Endothelial cell of umbilical vein (primary cell): ENCODE measurements at regions not wholly inside any gene's neighbourhood (a gene's known extent, or its start where the extent isn't known, plus 50 kb on each side); places are given as distances from the start of the nearest gene placed in this dataset.

Source experiments
- BruUV-seq: library from RNA; stranded (reverse); fragments of 400-500 nt; replicated peaks from 2 replicates; lab custom pipeline; 2021; lab: Mats Ljungman, UMichigan
- CTCF ChIA-PET: fragments of 300-600, 350-600 bp; sonication (Branson Sonifier 250); formaldehyde crosslinking; loops from one replicate; lab custom pipeline; 2021; ENCODE audit warnings: antibody characterized with exemption, inconsistent platforms; lab: Charles Lee
- POLR2A ChIA-PET: fragments of 300-600, 350-600 bp; sonication (Branson Sonifier 250); formaldehyde crosslinking; loops from one replicate; lab custom pipeline; 2021; ENCODE audit warnings: antibody characterized with exemption, inconsistent platforms; lab: Charles Lee
- DNase-seq: peaks from one replicate; pipeline ENCODE4 v3.0.0-alpha.2; 2011; ENCODE audit warnings: low read depth, low spot score
- FAIRE-seq: peaks from 2 replicates; lab custom pipeline; 2011; peaks lifted over from hg19 to GRCh38; lab: Jason Lieb, UNC
- H2AFZ ChIP-seq: 2 replicates; pipeline ENCODE4 v1.6.0; 2012; ENCODE audit warnings: low read depth, low read length, control low read depth, inconsistent platforms
- H3K27ac ChIP-seq: 2 replicates; pipeline ENCODE4 v1.5.1; 2011; ENCODE audit warnings: low read depth, mild to moderate bottlenecking, control low read depth, low read length, moderate library complexity; ENCODE audit not compliant: insufficient read depth
- H3K27me3 ChIP-seq, 2 experiments: 2 replicates each; pipeline versions ENCODE4 v1.6.0 to v1.6.1; 2011; ENCODE audit warnings: low read length in 2 of 2, mixed read lengths in 1 of 2; ENCODE audit not compliant: control insufficient read depth in 2 of 2, insufficient read depth in 2 of 2
- H3K36me3 ChIP-seq, 2 experiments: 2 replicates in 1 of 2; 3 replicates in 1 of 2; pipeline ENCODE4 v1.5.1; 2011; ENCODE audit warnings: low read length in 2 of 2, mild to moderate bottlenecking in 1 of 2, moderate library complexity in 1 of 2; ENCODE audit not compliant: control insufficient read depth in 2 of 2, insufficient read depth in 2 of 2; ENCODE audit errors: extremely low read depth in 1 of 2
- H3K4me1 ChIP-seq: 3 replicates; pipeline ENCODE4 v1.5.1; 2011; ENCODE audit warnings: mild to moderate bottlenecking, low read length; ENCODE audit not compliant: control insufficient read depth, insufficient read depth; ENCODE audit errors: extremely low read depth
- H3K4me2 ChIP-seq: 2 replicates; pipeline ENCODE4 v1.6.1; 2011; ENCODE audit warnings: low read length, control low read depth, mixed read lengths; ENCODE audit not compliant: insufficient read depth
- H3K4me3 ChIP-seq, 3 experiments: fragments of 200-600 bp in 1 of 3; sonication (generic), shearing (Covaris generic) in 1 of 3; replicated peaks in 1 of 3; 2 replicates each; pipeline ENCODE4 v1.5.1; 2011 to 2016; ENCODE audit warnings: control low read depth in 3 of 3, low read length in 3 of 3, mild to moderate bottlenecking in 2 of 3, inconsistent platforms in 1 of 3, low read depth in 1 of 3, moderate library complexity in 1 of 3; ENCODE audit not compliant: insufficient read depth in 1 of 3
- H3K79me2 ChIP-seq: 2 replicates; pipeline ENCODE4 v1.6.0; 2012; ENCODE audit warnings: low read length, inconsistent platforms; ENCODE audit not compliant: control insufficient read depth, insufficient read depth
- H3K9ac ChIP-seq: replicated peaks from 2 replicates; pipeline ENCODE3; 2011; ENCODE audit warnings: low read length, control low read depth; ENCODE audit not compliant: insufficient read depth; ENCODE audit errors: extremely low read depth
- H3K9me1 ChIP-seq: replicated peaks from 3 replicates; pipeline ENCODE4 v1.6.0; 2011; ENCODE audit warnings: mild to moderate bottlenecking, low read length; ENCODE audit not compliant: control insufficient read depth, insufficient read depth; ENCODE audit errors: extremely low read depth
- H3K9me3 ChIP-seq: replicated peaks from 2 replicates; pipeline ENCODE4 v1.5.1; 2012; ENCODE audit warnings: low read length, inconsistent platforms; ENCODE audit not compliant: control insufficient read depth, insufficient read depth
- H4K20me1 ChIP-seq: replicated peaks from 2 replicates; pipeline ENCODE3; 2011; ENCODE audit warnings: mild to moderate bottlenecking, low read length; ENCODE audit not compliant: control insufficient read depth, insufficient read depth; ENCODE audit errors: extremely low read depth
- EZH2 ChIP-seq: IDR thresholded peaks from 2 replicates; pipeline ENCODE4 v1.6.1; 2012; ENCODE audit warnings: borderline replicate concordance, low read depth, mild to moderate bottlenecking, moderate library complexity, low read length, inconsistent platforms; ENCODE audit not compliant: severe bottlenecking
- FOS ChIP-seq: IDR thresholded peaks from 2 replicates; pipeline ENCODE4 v1.6.1; 2011; ENCODE audit warnings: mild to moderate bottlenecking, low read length, moderate library complexity, borderline replicate concordance; ENCODE audit not compliant: insufficient read depth
- GATA2 ChIP-seq: IDR thresholded peaks from 2 replicates; pipeline ENCODE4 v1.7.0; 2011; ENCODE audit warnings: low read depth, mild to moderate bottlenecking, moderate library complexity, mixed read lengths, low read length; ENCODE audit not compliant: insufficient read length, insufficient read depth
- JUN ChIP-seq: IDR thresholded peaks from 2 replicates; pipeline ENCODE4 v1.6.1; 2011; ENCODE audit warnings: borderline replicate concordance, low read depth; ENCODE audit not compliant: insufficient read length, insufficient read depth
- MYC ChIP-seq: IDR thresholded peaks from one replicate; pipeline ENCODE4 v1.6.1; 2011; ENCODE audit warnings: mild to moderate bottlenecking, low read depth, low read length
- POLR2A ChIP-seq: IDR thresholded peaks from 2 replicates; pipeline ENCODE4 v1.6.1; 2012; ENCODE audit warnings: low read depth, mild to moderate bottlenecking, control low read depth, low read length
- POLR2AphosphoS5 ChIP-seq: IDR thresholded peaks from 2 replicates; pipeline ENCODE4 v1.6.1; 2012; ENCODE audit warnings: low read depth, mild to moderate bottlenecking, control low read depth, low read length, moderate library complexity; ENCODE audit not compliant: insufficient read depth
- dilution Hi-C: fragments of 300-500 bp; cut with MboI; formaldehyde crosslinking; loops from one replicate; pipeline ENCODE4 v1.15.0; 2019; ENCODE audit warnings: low sequenced_read_pairs; ENCODE audit not compliant: extremely low pct_ligation_motif_present
- intact Hi-C: fragments of 100-400 bp; cut with micrococcal nuclease; formaldehyde crosslinking; loops from one replicate; pipeline ENCODE4 v1.10.0; 2022
- TF ChIP-seq, protein P1 (sequence below): IDR thresholded peaks from 2 replicates; pipeline ENCODE4 v1.6.1; 2011; ENCODE audit not compliant: insufficient read depth, insufficient read length
- TF ChIP-seq, protein P2 (sequence below), 2 donors: IDR thresholded peaks; 1 replicate in 1 of 2; 2 replicates in 1 of 2; pipeline ENCODE4 v1.5.1; 2011; ENCODE audit warnings: low read length in 2 of 2, mild to moderate bottlenecking in 2 of 2, moderate library complexity in 2 of 2, control low read depth in 1 of 2, inconsistent platforms in 1 of 2, low read depth in 1 of 2; ENCODE audit not compliant: insufficient read depth in 1 of 2; ENCODE audit errors: extremely low read depth in 1 of 2

DNA sequence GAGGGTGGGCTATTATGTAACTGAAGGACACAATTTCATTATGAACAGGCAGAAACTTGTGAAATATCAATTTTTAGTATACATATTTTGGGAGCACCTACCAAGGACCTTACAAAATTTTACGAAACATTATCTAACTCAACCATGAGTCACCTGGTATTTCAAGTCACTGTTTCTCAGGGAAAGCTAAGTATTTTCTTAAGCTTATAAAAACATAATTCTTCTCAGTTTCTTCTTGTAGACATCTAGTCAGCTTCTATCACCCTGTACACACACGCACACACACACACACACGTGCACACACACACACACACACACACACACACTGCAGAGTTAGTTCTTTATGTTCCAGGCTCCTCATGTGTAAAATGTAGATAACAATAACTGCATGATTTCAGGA is 658.3 kb downstream of the TUSC7 start:
- Histone ChIP-seq H3K4me2 (no peak overlapping the region), H3K4me3 (no peak overlapping the region), H3K36me3 (no peaks in the 10 kb centered on the region), H3K9me1 (no peaks in the 10 kb centered on the region), H3K9ac (no peak overlapping the region), H3K79me2 (no peaks in the 10 kb centered on the region), H3K27me3 (no peaks in the 10 kb centered on the region), H2AFZ (no peak overlapping the region), H3K9me3 (no peaks in the 10 kb centered on the region), H3K4me1 (no peaks in the 10 kb centered on the region), H4K20me1 (no peaks in the 10 kb centered on the region), H3K27ac (no peak overlapping the region)
- intact Hi-C loops (no loop called here), dilution Hi-C loops (no loop called here)
- BruUV-seq, result no TSS peak
- TF ChIP-seq, protein P1, sequence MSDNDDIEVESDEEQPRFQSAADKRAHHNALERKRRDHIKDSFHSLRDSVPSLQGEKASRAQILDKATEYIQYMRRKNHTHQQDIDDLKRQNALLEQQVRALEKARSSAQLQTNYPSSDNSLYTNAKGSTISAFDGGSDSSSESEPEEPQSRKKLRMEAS, result no peak
- TF ChIP-seq GATA2 (no peak), JUN (no peak), POLR2AphosphoS5 (no peak), FOS (no peak), EZH2 (no peak), POLR2A (no peak), MYC (no peak)
- TF ChIP-seq, protein P2, sequence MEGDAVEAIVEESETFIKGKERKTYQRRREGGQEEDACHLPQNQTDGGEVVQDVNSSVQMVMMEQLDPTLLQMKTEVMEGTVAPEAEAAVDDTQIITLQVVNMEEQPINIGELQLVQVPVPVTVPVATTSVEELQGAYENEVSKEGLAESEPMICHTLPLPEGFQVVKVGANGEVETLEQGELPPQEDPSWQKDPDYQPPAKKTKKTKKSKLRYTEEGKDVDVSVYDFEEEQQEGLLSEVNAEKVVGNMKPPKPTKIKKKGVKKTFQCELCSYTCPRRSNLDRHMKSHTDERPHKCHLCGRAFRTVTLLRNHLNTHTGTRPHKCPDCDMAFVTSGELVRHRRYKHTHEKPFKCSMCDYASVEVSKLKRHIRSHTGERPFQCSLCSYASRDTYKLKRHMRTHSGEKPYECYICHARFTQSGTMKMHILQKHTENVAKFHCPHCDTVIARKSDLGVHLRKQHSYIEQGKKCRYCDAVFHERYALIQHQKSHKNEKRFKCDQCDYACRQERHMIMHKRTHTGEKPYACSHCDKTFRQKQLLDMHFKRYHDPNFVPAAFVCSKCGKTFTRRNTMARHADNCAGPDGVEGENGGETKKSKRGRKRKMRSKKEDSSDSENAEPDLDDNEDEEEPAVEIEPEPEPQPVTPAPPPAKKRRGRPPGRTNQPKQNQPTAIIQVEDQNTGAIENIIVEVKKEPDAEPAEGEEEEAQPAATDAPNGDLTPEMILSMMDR (IDR thresholded peaks at IDR 0.05; ENCODE audit: extremely low read depth in 1 of 2, insufficient read depth in 1 of 2, low read depth in 1 of 2, low read length in 2 of 2), result no peak
- CTCF ChIA-PET, result no interaction called here
- no peak for DNase-seq
- FAIRE-seq, result no peak
- POLR2A ChIA-PET, result no interaction called here
